Cardiac muscle cell (in vitro differentiated cells and primary cell): ENCODE measurements at regions not wholly inside any gene's neighbourhood (a gene's known extent, or its start where the extent isn't known, plus 50 kb on each side); places are given as distances from the start of the nearest gene placed in this dataset.

ENCODE experiments used
- DNase-seq, 2 donors: peaks; one replicate each; pipeline versions ENCODE4 v3.0.0 to v3.0.0-alpha.2; 2010 to 2017; ENCODE audit warnings: low read depth in 1 of 2, low spot score in 1 of 2
- H3K27ac ChIP-seq: fragments of 200-600 bp; sonication (generic); 2 replicates; pipeline ENCODE4 v1.5.1; 2016
- H3K27me3 ChIP-seq: fragments of 200-600 bp; sonication (generic); 2 replicates; pipeline ENCODE4 v1.6.0; 2016; ENCODE audit warnings: control low read depth
- H3K36me3 ChIP-seq: fragments of 200-600 bp; sonication (generic); 2 replicates; pipeline ENCODE4 v1.5.1; 2016; ENCODE audit warnings: control low read depth
- H3K4me1 ChIP-seq: fragments of 200-600 bp; sonication (generic); 2 replicates; pipeline ENCODE4 v1.8.1; 2017; ENCODE audit warnings: low read depth, mild to moderate bottlenecking, mixed run types
- H3K4me3 ChIP-seq: fragments of 200-600 bp; sonication (generic); 2 replicates; pipeline ENCODE4 v1.5.1; 2016; ENCODE audit warnings: mild to moderate bottlenecking
- H3K9me3 ChIP-seq: fragments of 200-600 bp; sonication (generic); 2 replicates; pipeline ENCODE4 v1.5.1; 2017; ENCODE audit warnings: low read depth, mild to moderate bottlenecking, control low read depth
- CTCF ChIP-seq: IDR thresholded peaks from 2 replicates; pipeline ENCODE4 v1.5.1; 2012; ENCODE audit warnings: low read depth, mild to moderate bottlenecking, low read length

- H3K27me3 ChIP-seq = no peaks in the 10 kb centered on the region
- H3K36me3 ChIP-seq = no peaks in the 10 kb centered on the region
- H3K9me3 ChIP-seq = no peaks in the 10 kb centered on the region
Measured at GRCh38 chr3:72584262-72584661, 264.0 kb downstream of the SHQ1 start.

GRCh38 chr3:72582963-72583362 is 265.3 kb downstream of the SHQ1 start:
- Histone ChIP-seq H3K4me3 (no peak overlapping the region), H3K36me3 (no peaks in the 10 kb centered on the region), H3K27me3 (no peaks in the 10 kb centered on the region), H3K4me1 (peaks cover 9% of the 10 kb centered on the region), H3K9me3 (no peaks in the 10 kb centered on the region), H3K27ac (no peak overlapping the region)
- no peak for TF ChIP-seq CTCF
- DNase-seq = no peak

More at GRCh38 chr3:72584262-72584661, 264.0 kb downstream of the SHQ1 start:
- H3K27ac ChIP-seq = no peak overlapping the region
- no peak for TF ChIP-seq CTCF
- H3K4me3 ChIP-seq = no peak overlapping the region
- no peak for DNase-seq
- peaks cover 5% of the 10 kb centered on the region for H3K4me1 ChIP-seq

GRCh38 chr3:72582211-72582878 is 265.9 kb downstream of the SHQ1 start:
- no peak overlapping the region for H3K27ac ChIP-seq
- no peak for TF ChIP-seq CTCF
- no peak for DNase-seq

GRCh38 chr3:72580900-72581299 is 267.3 kb downstream of the SHQ1 start:
- DNase-seq = no peak
- H3K27ac ChIP-seq = no peak overlapping the region
- TF ChIP-seq CTCF = no peak
- H3K36me3 ChIP-seq = no peaks in the 10 kb centered on the region
- no peaks in the 10 kb centered on the region for H3K9me3 ChIP-seq
- peaks cover 9% of the 10 kb centered on the region for H3K4me1 ChIP-seq
- H3K4me3 ChIP-seq = no peak overlapping the region
- no peaks in the 10 kb centered on the region for H3K27me3 ChIP-seq

More at GRCh38 chr3:72582211-72582878, 265.9 kb downstream of the SHQ1 start:
- Histone ChIP-seq H3K36me3 (no peaks in the 10 kb centered on the region), H3K27me3 (no peaks in the 10 kb centered on the region), H3K9me3 (no peaks in the 10 kb centered on the region), H3K4me1 (peaks cover 9% of the 10 kb centered on the region), H3K4me3 (no peak overlapping the region)

GRCh38 chr3:72580246-72580756 is 267.9 kb downstream of the SHQ1 start:
- no peak overlapping the region for H3K4me3 ChIP-seq
- no peaks in the 10 kb centered on the region for H3K36me3 ChIP-seq
- no peaks in the 10 kb centered on the region for H3K27me3 ChIP-seq
- H3K27ac ChIP-seq = no peak overlapping the region
- no peak for DNase-seq
- no peaks in the 10 kb centered on the region for H3K9me3 ChIP-seq
- H3K4me1 ChIP-seq = peaks cover 9% of the 10 kb centered on the region
- TF ChIP-seq CTCF = no peak
